GM18498 (cell line): ENCODE measurements at regions not wholly inside any gene's neighbourhood (a gene's known extent, or its start where the extent isn't known, plus 50 kb on each side); places are given as distances from the start of the nearest gene placed in this dataset.
A peak's percentile ranks its signal among the peaks of the same experiment; 100 is the strongest.
"Not testable (repeated sequence)": the region's sequence is repeated elsewhere in the genome, so short reads cannot be mapped to it uniquely, and the experiment has no call there.

Source experiments
- ATAC-seq: cut with Tn5 transposase; IDR thresholded peaks from one replicate; pipeline ENCODE4 v1.9.1; 2021; ENCODE audit warnings: mild to moderate bottlenecking, moderate library complexity; ENCODE audit not compliant: unreplicated experiment

DNA sequence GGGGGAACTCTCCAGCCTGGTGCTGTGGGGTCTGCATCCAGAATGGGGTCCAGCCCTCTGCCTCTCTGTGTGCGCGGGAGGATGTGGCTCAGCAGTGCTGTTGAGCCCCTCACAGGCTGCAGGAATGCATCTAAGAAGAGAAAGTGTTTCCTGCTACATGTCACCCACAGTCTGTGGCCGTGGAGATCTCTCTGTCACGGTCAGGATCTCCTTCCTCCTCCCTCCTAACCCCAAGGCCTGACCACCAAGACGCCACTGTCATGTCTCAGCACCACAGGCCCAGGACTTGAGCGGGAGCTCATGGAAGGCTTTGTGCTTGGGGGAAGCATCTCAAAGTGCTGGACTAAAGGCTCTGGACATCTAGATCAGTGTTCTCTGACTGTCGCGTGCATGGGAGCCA lies 90.1 kb downstream of the SREK1 start:
- no peak for ATAC-seq

- no peak for ATAC-seq
Observed at GRCh38 chr5:66238435-66238834, 94.3 kb downstream of the SREK1 start.

DNA sequence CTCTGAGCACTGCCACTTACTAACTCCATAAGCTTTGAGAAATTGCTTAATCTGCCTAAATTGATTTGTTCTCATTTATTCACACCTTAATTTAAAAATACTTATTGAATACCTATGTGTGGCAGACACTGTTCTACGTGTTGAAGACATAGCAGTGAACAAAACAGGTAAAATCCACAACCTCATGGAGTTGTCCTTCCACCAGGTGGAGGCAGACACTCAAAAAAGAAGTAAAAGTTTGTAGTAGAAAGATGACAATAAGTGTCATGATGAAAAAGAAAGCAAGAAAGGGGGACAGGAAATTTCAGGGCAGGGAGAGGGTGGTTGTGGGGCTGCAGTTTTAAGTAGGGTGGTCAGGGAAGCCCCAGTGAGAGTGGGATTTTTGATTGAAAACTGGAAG lies 94.9 kb downstream of the SREK1 start:
- ATAC-seq = no peak

DNA sequence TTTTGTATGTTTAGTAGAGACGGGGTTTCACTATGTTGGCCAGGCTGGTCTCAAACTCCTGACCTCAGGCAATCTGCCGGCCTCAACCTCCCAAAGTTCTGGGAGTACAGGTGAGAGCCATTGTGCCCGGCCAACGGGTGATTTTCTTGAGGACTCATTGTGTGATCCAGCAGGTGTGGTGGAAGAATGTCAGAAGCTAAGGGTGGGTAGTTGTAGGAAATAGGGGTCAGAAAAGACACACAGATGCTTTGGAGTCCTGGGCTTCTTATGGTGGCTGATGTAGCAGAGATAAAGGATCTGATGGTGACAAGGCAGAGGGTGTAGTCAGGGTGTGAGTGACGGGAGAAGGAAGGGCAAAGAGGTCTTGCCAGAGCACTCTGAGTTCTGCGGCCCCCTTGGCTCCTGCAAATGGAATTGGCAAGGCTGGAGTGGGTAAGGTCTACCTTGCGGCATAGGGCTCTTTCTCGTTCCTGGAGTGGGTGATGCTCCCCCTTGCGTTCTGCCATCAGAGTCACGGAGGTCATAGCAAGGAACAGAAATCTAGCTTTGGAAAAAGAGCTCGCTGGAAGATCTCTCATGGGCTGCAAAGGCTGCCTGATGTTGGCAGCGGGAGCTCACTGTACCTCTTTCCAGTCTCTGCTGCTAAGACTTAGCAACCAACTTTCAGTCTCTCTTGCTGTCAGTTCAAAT lies 97.2 kb downstream of the SREK1 start:
- no peak for ATAC-seq

GRCh38 chr5:66242050-66242715 lies 98.1 kb downstream of the SREK1 start:
- ATAC-seq = no peak

DNA sequence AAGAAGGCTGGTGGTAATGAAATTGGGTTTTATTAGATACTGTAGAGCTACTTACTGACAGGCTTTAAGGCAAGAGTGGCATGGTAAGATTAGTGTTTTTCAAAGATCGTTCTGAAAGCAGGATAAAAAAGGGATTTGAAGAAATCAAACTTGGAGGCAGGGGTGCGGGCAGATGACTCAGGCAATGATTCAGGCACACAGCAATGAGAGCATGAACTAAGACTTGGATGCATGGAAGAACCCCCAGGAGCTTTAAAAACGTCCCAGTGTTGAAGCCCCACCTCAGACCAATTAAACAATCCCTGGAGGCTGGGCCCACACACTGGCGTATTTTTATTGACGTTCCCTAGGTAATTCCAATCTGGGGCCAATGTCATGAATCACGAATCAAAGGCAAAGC lies 102.5 kb downstream of the SREK1 start:
- no peak for ATAC-seq

GRCh38 chr5:66247176-66247960 lies 103.3 kb downstream of the SREK1 start:
- no peak for ATAC-seq

- ATAC-seq = no peak
Observed at GRCh38 chr5:66248874-66249273, 104.8 kb downstream of the SREK1 start.

GRCh38 chr5:66249920-66250319 lies 105.8 kb downstream of the SREK1 start:
- ATAC-seq = no peak

- no peak for ATAC-seq
Observed at GRCh38 chr5:66252849-66253248, 108.7 kb downstream of the SREK1 start.

DNA sequence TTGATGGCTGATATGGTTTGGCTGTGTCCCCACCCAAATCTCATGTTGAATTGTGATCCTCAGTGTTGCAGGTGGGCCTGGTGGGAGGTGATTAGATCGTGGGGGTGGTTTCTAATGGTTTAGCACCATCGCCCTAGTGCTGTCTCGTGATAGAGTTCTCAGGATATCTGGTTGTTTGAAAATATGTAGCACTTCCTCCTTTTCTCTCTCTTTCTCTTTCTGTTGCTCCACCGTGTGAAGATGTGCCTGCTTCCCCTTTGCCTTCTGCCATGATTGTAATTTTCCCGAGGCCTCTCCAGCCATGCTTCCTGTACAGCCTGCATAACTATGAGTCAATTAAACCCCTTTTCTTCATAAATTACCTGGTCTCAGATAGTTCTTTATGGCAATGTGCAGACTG lies 111.6 kb downstream of the SREK1 start:
- peak; percentile 55 for ATAC-seq

GRCh38 chr5:66273121-66273520 lies 129.0 kb downstream of the SREK1 start:
- ATAC-seq = no peak

- ATAC-seq = no peak
Observed at GRCh38 chr5:66276986-66277385, 132.9 kb downstream of the SREK1 start.

GRCh38 chr5:66277981-66278380 lies 133.9 kb downstream of the SREK1 start:
- ATAC-seq = no peak

GRCh38 chr5:66281294-66281693 lies 137.2 kb downstream of the SREK1 start:
- ATAC-seq = no peak

DNA sequence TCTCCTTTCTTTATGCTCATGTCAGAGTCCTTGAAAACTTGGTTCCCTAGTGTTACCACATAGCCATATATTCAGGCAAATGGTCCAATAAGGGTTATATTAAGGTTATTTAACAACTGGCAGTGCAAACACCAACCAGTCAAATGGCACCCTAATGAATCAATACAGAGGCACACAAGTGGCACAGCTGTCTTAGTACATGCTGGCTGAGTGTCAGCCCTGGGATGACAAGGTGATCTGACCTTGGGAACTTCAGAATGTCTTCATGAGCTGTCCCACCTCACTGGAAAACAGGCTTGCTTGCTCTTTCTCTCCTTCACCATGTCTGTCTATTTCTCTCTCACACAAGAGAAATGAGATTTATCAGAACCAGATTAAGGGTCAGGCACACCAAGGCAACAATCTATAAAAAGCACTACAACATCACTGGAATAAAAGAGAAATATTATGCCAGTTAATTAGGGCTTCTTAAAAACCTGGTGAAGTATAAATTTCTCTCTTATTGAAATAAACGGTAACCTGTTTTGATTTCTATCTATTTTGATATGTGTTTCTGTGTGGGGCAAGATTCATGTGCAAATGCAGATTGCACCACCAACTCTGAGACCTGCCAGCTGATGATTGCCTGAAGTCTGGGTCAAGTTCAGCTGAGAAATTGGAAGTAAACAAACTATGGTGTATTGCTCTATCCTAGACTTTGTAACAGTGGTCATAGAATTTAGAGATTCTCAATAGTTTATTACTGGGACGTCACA lies 140.7 kb downstream of the SREK1 start:
- ATAC-seq = no peak

GRCh38 chr5:66285343-66285922 lies 141.3 kb downstream of the SREK1 start:
- ATAC-seq = no peak

- no peak for ATAC-seq
Observed at GRCh38 chr5:66291771-66292170, 147.7 kb downstream of the SREK1 start.

- ATAC-seq = not testable (repeated sequence)
Observed at GRCh38 chr5:66293851-66294250, 149.8 kb downstream of the SREK1 start.

GRCh38 chr5:66299463-66299862 lies 155.4 kb downstream of the SREK1 start:
- ATAC-seq = no peak

GRCh38 chr5:66302344-66302743 lies 158.2 kb downstream of the SREK1 start:
- ATAC-seq = no peak
